SK-N-SH (cell line): ENCODE measurements at regions not wholly inside any gene's neighbourhood (a gene's known extent, or its start where the extent isn't known, plus 50 kb on each side); places are given as distances from the start of the nearest gene placed in this dataset.

Source experiments
- CTCF ChIA-PET: fragments of 300-600, 350-600 bp; formaldehyde crosslinking; extraction: SDS; loops from one replicate; lab custom pipeline; 2021; lab: Yijun Ruan, JAX
- POLR2A ChIA-PET: fragments of 350-600 bp; sonication (Branson Sonifier 250); formaldehyde crosslinking; extraction: SDS; loops from one replicate; lab custom pipeline; 2020; ENCODE audit warnings: antibody characterized with exemption, inconsistent platforms; lab: Yijun Ruan, JAX
- DNase-seq: peaks from one replicate; pipeline ENCODE4 v3.0.0; 2012
- H2AFZ ChIP-seq: fragments of 200-600 bp; sonication (generic); 2 replicates; pipeline ENCODE4 v1.8.1; 2016; ENCODE audit warnings: antibody characterized with exemption, mild to moderate bottlenecking, low read depth
- H3F3A ChIP-seq: fragments of 200-600 bp; sonication (generic); replicated peaks from 2 replicates; pipeline ENCODE3; 2016; ENCODE audit warnings: antibody characterized with exemption, mild to moderate bottlenecking; ENCODE audit not compliant: insufficient read depth
- H3K27ac ChIP-seq, 2 experiments: fragments of 200-500 bp in 1 of 2; fragments of 200-600 bp in 1 of 2; sonication (Bioruptor generic) in 1 of 2; sonication (generic), shearing (Covaris generic) in 1 of 2; 2 replicates each; pipeline versions ENCODE4 v1.5.1 to v1.6.1; 2014 to 2016; ENCODE audit warnings: low read depth in 2 of 2, inconsistent platforms in 1 of 2, low read length in 1 of 2, mild to moderate bottlenecking in 1 of 2, mixed read lengths in 1 of 2
- H3K27me3 ChIP-seq: fragments of 200-600 bp; sonication (generic), shearing (Covaris generic); 2 replicates; pipeline ENCODE4 v1.6.1; 2016; ENCODE audit warnings: mixed run types; ENCODE audit not compliant: insufficient read depth
- H3K36me3 ChIP-seq, 2 experiments: fragments of 200-500 bp in 1 of 2; fragments of 200-600 bp in 1 of 2; sonication (Bioruptor generic) in 1 of 2; sonication (generic) in 1 of 2; replicated peaks in 1 of 2; 2 replicates each; pipeline versions ENCODE3 to v1.5.1; 2014 to 2016; ENCODE audit warnings: low read length in 1 of 2, mild to moderate bottlenecking in 1 of 2; ENCODE audit not compliant: insufficient read depth in 2 of 2, control insufficient read depth in 1 of 2
- H3K4me1 ChIP-seq, 2 experiments: fragments of 200-500 bp in 1 of 2; fragments of 200-600 bp in 1 of 2; sonication (Bioruptor generic) in 1 of 2; sonication (generic), shearing (Covaris generic) in 1 of 2; 2 replicates each; pipeline versions ENCODE4 v1.5.1 to v1.6.1; 2014 to 2016; ENCODE audit warnings: low read depth in 1 of 2, low read length in 1 of 2, mixed run types in 1 of 2; ENCODE audit not compliant: insufficient read depth in 2 of 2, control insufficient read depth in 1 of 2
- H3K4me2 ChIP-seq: fragments of 200-600 bp; sonication (generic), shearing (Covaris generic); 2 replicates; pipeline ENCODE4 v1.6.1; 2017; ENCODE audit warnings: mixed run types
- H3K4me3 ChIP-seq, 2 experiments: fragments of 200-500 bp in 1 of 2; fragments of 200-600 bp in 1 of 2; sonication (Bioruptor generic) in 1 of 2; sonication (generic), shearing (Covaris generic) in 1 of 2; 2 replicates each; pipeline versions ENCODE4 v1.5.1 to v1.8.1; 2014 to 2016; ENCODE audit warnings: low read depth in 2 of 2, inconsistent platforms in 1 of 2, low read length in 1 of 2, mild to moderate bottlenecking in 1 of 2, mixed read lengths in 1 of 2, moderate library complexity in 1 of 2
- H3K79me2 ChIP-seq: fragments of 200-600 bp; sonication (generic); 2 replicates; pipeline ENCODE4 v1.8.1; 2017; ENCODE audit warnings: mild to moderate bottlenecking; ENCODE audit not compliant: insufficient read depth
- H3K9ac ChIP-seq: fragments of 200-600 bp; sonication (generic); 2 replicates; pipeline ENCODE4 v1.6.1; 2017; ENCODE audit warnings: mixed run types
- H3K9me2 ChIP-seq: fragments of 200-600 bp; sonication (generic); 2 replicates; pipeline ENCODE4 v1.6.1; 2017; ENCODE audit warnings: mixed run types
- H3K9me3 ChIP-seq: fragments of 200-600 bp; sonication (generic); 2 replicates; pipeline ENCODE4 v1.6.1; 2017; ENCODE audit warnings: mixed run types, mild to moderate bottlenecking, moderate library complexity
- H4K20me1 ChIP-seq: fragments of 200-600 bp; sonication (generic); 2 replicates; pipeline ENCODE4 v1.6.1; 2017; ENCODE audit warnings: mild to moderate bottlenecking, mixed run types; ENCODE audit not compliant: insufficient read depth
- EP300 ChIP-seq, 2 experiments: IDR thresholded peaks; 2 replicates each; pipeline versions ENCODE4 v1.4.0 to v1.6.1; 2012; ENCODE audit warnings: borderline replicate concordance in 1 of 2, low read depth in 1 of 2, low read length in 1 of 2
- EZH2phosphoT487 ChIP-seq: fragments of 200-600 bp; sonication (generic); IDR thresholded peaks from 2 replicates; pipeline ENCODE4 v1.6.1; 2017; ENCODE audit warnings: low read depth, mixed run types, mild to moderate bottlenecking, antibody characterized with exemption, moderate library complexity, borderline replicate concordance
- FOSL2 ChIP-seq: IDR thresholded peaks from 2 replicates; pipeline ENCODE4 v1.4.0; 2012; ENCODE audit warnings: low read depth, mild to moderate bottlenecking, moderate library complexity, borderline replicate concordance
- GABPA ChIP-seq: IDR thresholded peaks from 2 replicates; pipeline ENCODE4 v1.4.0; 2012; ENCODE audit warnings: low read depth, mild to moderate bottlenecking
- MEF2A ChIP-seq: IDR thresholded peaks from 2 replicates; pipeline ENCODE4 v1.4.0; 2012; ENCODE audit warnings: low read depth, borderline replicate concordance
- MXI1 ChIP-seq: IDR thresholded peaks from 2 replicates; pipeline ENCODE4 v1.6.1; 2012; ENCODE audit warnings: mild to moderate bottlenecking, low read depth, low read length, improper control_type of control experiment
- NRF1 ChIP-seq: IDR thresholded peaks from 2 replicates; pipeline ENCODE4 v1.6.1; 2012; ENCODE audit warnings: low read depth, mild to moderate bottlenecking, low read length
- POLR2AphosphoS5 ChIP-seq: IDR thresholded peaks from 2 replicates; pipeline ENCODE4 v1.6.1; 2012; ENCODE audit warnings: low read depth, low read length
- RAD21 ChIP-seq: IDR thresholded peaks from 2 replicates; pipeline ENCODE4 v1.6.1; 2012; ENCODE audit warnings: mild to moderate bottlenecking, low read length
- RCOR1 ChIP-seq: fragments of 150-350 bp; IDR thresholded peaks from 2 replicates; pipeline ENCODE4 v1.6.1; 2017; ENCODE audit warnings: antibody characterized with exemption, low read length
- RFX5 ChIP-seq: IDR thresholded peaks from 2 replicates; pipeline ENCODE4 v1.6.1; 2012; ENCODE audit warnings: mild to moderate bottlenecking, improper control_type of control experiment, low read length
- RXRA ChIP-seq: IDR thresholded peaks from 2 replicates; pipeline ENCODE4 v1.4.0; 2012; ENCODE audit warnings: low read depth, mild to moderate bottlenecking, borderline replicate concordance
- SMC3 ChIP-seq: IDR thresholded peaks from 2 replicates; pipeline ENCODE4 v1.6.1; 2012; ENCODE audit warnings: low read depth, low read length, improper control_type of control experiment
- TAF1 ChIP-seq: IDR thresholded peaks from 2 replicates; pipeline ENCODE4 v1.6.1; 2012; ENCODE audit warnings: low read depth, mild to moderate bottlenecking, low read length, moderate library complexity, borderline replicate concordance
- TCF12 ChIP-seq: IDR thresholded peaks from 2 replicates; pipeline ENCODE4 v1.4.0; 2012
- TEAD4 ChIP-seq: IDR thresholded peaks from 2 replicates; pipeline ENCODE4 v1.4.0; 2012; ENCODE audit warnings: mild to moderate bottlenecking, borderline replicate concordance; ENCODE audit not compliant: insufficient read depth
- YY1 ChIP-seq: IDR thresholded peaks from 2 replicates; pipeline ENCODE4 v1.4.0; 2012; ENCODE audit warnings: low read depth, mild to moderate bottlenecking
- WGBS: methylation state at CpG from one replicate; pipeline ENCODE4 v1.1.6; 2017; ENCODE audit warnings: low lambda C conversion rate; 5-methylcytosine and 5-hydroxymethylcytosine counted together
- TF ChIP-seq, protein P1 (sequence below): IDR thresholded peaks from 2 replicates; pipeline ENCODE4 v1.4.0; 2012; ENCODE audit warnings: low read depth, borderline replicate concordance
- TF ChIP-seq, protein P2 (sequence below): fragments of 200-600 bp; sonication (generic); IDR thresholded peaks from 2 replicates; pipeline ENCODE4 v1.6.1; 2017; ENCODE audit warnings: antibody characterized with exemption, mild to moderate bottlenecking, moderate library complexity
- TF ChIP-seq, protein P3 (sequence below): IDR thresholded peaks from 2 replicates; pipeline ENCODE4 v1.4.0; 2012; ENCODE audit warnings: low read depth, borderline replicate concordance

DNA sequence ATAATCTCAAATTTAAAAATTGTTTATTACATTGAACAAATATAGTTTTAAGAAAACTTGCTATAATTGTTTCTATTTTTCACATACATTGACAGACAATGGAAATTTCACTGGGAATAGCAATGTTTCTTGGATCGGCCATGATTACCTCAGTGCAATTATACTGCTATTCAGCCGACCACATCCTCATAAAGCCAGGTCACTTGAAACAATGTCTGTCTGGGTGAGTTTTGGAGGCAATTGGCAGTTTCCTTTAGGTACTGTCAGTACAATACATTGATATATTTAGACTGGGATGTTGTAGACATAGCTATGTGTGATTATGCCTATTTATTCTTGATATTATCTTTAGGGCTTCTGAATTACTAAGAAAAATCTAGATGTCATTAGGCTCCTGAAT is 89.5 kb upstream of the VEGFC start:
- Histone ChIP-seq H3F3A (peaks cover 51% of the 10 kb centered on the region), H3K9ac (peak overlapping the region; percentile 67; the same call in 1 of the 2 replicates), H3K27me3 (no peaks in the 10 kb centered on the region), H3K4me1 (peaks cover 0 to 8% of the 10 kb centered on the region in 2 experiments; a peak in 2 of 4 replicates), H3K4me2 (no peak overlapping the region), H3K9me3 (no peaks in the 10 kb centered on the region), H3K79me2 (peaks cover 4% of the 10 kb centered on the region; the same call in 1 of the 2 replicates), H3K4me3 (no peak overlapping the region), H3K9me2 (no peaks in the 10 kb centered on the region), H2AFZ (no peak overlapping the region), H4K20me1 (no peaks in the 10 kb centered on the region), H3K36me3 (no peaks in the 10 kb centered on the region), H3K27ac (peak overlapping the region; percentile 72 to 89)
- ChIA-PET POLR2A (no interaction called here), CTCF (no interaction called here)
- no peak for TF ChIP-seq FOSL2
- TF ChIP-seq TEAD4: no peak
- TF ChIP-seq TAF1: no peak
- no peak for TF ChIP-seq POLR2AphosphoS5
- TF ChIP-seq RXRA: no peak
- TF ChIP-seq MXI1: no peak
- TF ChIP-seq EZH2phosphoT487: no peak
- no peak for TF ChIP-seq RFX5
- TF ChIP-seq NRF1: no peak
- TF ChIP-seq, protein P1, sequence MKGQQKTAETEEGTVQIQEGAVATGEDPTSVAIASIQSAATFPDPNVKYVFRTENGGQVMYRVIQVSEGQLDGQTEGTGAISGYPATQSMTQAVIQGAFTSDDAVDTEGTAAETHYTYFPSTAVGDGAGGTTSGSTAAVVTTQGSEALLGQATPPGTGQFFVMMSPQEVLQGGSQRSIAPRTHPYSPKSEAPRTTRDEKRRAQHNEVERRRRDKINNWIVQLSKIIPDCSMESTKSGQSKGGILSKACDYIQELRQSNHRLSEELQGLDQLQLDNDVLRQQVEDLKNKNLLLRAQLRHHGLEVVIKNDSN: no peak
- TF ChIP-seq, protein P2, sequence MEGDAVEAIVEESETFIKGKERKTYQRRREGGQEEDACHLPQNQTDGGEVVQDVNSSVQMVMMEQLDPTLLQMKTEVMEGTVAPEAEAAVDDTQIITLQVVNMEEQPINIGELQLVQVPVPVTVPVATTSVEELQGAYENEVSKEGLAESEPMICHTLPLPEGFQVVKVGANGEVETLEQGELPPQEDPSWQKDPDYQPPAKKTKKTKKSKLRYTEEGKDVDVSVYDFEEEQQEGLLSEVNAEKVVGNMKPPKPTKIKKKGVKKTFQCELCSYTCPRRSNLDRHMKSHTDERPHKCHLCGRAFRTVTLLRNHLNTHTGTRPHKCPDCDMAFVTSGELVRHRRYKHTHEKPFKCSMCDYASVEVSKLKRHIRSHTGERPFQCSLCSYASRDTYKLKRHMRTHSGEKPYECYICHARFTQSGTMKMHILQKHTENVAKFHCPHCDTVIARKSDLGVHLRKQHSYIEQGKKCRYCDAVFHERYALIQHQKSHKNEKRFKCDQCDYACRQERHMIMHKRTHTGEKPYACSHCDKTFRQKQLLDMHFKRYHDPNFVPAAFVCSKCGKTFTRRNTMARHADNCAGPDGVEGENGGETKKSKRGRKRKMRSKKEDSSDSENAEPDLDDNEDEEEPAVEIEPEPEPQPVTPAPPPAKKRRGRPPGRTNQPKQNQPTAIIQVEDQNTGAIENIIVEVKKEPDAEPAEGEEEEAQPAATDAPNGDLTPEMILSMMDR: no peak
- no peak for TF ChIP-seq YY1
- TF ChIP-seq RCOR1: no peak
- TF ChIP-seq MEF2A: no peak
- no peak for TF ChIP-seq TCF12
- no peak for DNase-seq
- 50% methylated on average over 2 of the region's 2 CpGs for WGBS

DNA sequence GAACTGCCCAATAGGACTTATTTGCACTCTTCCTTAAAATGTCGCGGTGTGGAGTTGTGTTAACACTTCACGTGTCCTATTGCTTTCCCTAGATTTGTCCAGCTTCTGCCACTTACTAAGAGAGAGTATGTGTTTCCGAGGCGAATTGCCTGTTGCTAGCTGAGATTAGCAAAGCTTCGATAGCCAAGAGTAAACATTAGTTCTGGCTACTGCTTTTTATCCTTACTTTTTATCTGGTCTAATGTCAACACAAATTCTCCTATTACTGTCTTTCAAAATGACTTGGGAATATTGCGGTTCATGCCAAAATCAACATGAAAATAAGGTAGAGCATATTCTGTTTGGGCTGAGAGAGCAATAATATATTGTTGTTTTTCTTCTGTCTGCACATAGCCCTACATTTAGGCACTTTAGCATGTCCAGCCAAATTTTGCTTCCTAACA is 90.4 kb upstream of the VEGFC start:
- DNase-seq: no peak
- ChIA-PET POLR2A (no interaction called here), CTCF (no interaction called here)
- Histone ChIP-seq H3K27me3 (no peaks in the 10 kb centered on the region), H3K9me2 (no peaks in the 10 kb centered on the region), H4K20me1 (no peaks in the 10 kb centered on the region), H3K4me3 (peak overlapping the region; percentile 28 to 52; a peak in 3 of 4 replicates), H2AFZ (0 out of 2 replicates have a peak overlapping the region, but pooled peaks have one; percentile 31), H3K36me3 (no peaks in the 10 kb centered on the region), H3K9me3 (no peaks in the 10 kb centered on the region), H3K4me1 (peaks cover 0 to 8% of the 10 kb centered on the region in 2 experiments; a peak in 2 of 4 replicates), H3K9ac (peak overlapping the region; percentile 67), H3F3A (peaks cover 51% of the 10 kb centered on the region), H3K79me2 (peaks cover 4% of the 10 kb centered on the region; the same call in 1 of the 2 replicates), H3K27ac (peak overlapping the region; percentile 72 to 89), H3K4me2 (peak overlapping the region; percentile 73)
- WGBS: 18% methylated on average over 7 of the region's 7 CpGs
- TF ChIP-seq, protein P3, sequence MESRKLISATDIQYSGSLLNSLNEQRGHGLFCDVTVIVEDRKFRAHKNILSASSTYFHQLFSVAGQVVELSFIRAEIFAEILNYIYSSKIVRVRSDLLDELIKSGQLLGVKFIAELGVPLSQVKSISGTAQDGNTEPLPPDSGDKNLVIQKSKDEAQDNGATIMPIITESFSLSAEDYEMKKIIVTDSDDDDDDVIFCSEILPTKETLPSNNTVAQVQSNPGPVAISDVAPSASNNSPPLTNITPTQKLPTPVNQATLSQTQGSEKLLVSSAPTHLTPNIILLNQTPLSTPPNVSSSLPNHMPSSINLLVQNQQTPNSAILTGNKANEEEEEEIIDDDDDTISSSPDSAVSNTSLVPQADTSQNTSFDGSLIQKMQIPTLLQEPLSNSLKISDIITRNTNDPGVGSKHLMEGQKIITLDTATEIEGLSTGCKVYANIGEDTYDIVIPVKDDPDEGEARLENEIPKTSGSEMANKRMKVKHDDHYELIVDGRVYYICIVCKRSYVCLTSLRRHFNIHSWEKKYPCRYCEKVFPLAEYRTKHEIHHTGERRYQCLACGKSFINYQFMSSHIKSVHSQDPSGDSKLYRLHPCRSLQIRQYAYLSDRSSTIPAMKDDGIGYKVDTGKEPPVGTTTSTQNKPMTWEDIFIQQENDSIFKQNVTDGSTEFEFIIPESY: no peak
- TF ChIP-seq, protein P2: no peak
- TF ChIP-seq GABPA: no peak
- no peak for TF ChIP-seq EP300 (IDR thresholded peaks at IDR 0.05; ENCODE audit: borderline replicate concordance in 1 of 2, low read depth in 1 of 2, low read length in 1 of 2)
- no peak for TF ChIP-seq SMC3
- TF ChIP-seq TEAD4: no peak
- no peak for TF ChIP-seq RAD21
